ENCODE measurements at regions not wholly inside any gene's neighbourhood (a gene's known extent, or its start where the extent isn't known, plus 50 kb on each side); places are given as distances from the start of the nearest gene placed in this dataset.
"Not testable (repeated sequence)": the region's sequence is repeated elsewhere in the genome, so short reads cannot be mapped to it uniquely, and the experiment has no call there.

DNA sequence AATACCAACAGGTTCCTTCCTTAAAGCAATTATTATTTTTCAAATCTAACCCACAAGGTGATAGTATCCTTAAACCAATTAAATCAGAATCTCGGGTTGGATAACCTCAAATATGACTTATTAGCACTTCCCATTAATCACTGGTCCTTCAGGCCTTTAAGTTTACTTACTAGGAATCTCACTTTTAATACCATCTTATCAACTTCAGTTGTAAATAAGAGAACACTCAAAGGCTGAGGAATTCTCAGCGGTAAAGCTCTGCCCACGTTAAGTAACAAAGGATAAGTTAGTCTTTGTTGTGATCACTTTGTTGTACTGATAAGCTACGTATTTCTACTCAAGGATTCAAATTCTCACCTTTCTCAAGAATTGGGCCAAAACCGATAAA, 82.0 kb downstream of the OR2B2 start:
- DNase-seq (ENCODE audit: low read depth, low spot score), result no peak
- TF ChIP-seq, protein P1, sequence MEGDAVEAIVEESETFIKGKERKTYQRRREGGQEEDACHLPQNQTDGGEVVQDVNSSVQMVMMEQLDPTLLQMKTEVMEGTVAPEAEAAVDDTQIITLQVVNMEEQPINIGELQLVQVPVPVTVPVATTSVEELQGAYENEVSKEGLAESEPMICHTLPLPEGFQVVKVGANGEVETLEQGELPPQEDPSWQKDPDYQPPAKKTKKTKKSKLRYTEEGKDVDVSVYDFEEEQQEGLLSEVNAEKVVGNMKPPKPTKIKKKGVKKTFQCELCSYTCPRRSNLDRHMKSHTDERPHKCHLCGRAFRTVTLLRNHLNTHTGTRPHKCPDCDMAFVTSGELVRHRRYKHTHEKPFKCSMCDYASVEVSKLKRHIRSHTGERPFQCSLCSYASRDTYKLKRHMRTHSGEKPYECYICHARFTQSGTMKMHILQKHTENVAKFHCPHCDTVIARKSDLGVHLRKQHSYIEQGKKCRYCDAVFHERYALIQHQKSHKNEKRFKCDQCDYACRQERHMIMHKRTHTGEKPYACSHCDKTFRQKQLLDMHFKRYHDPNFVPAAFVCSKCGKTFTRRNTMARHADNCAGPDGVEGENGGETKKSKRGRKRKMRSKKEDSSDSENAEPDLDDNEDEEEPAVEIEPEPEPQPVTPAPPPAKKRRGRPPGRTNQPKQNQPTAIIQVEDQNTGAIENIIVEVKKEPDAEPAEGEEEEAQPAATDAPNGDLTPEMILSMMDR (IDR thresholded peaks at IDR 0.05; ENCODE audit: low read depth, low read length), result no peak
- peak overlapping the region; percentile 70 for H3K4me3 ChIP-seq (ENCODE audit: low read depth, low read length)
- in situ Hi-C loops (cut with HindIII; ENCODE audit: low sequenced_read_pairs), result no loop called here

DNA sequence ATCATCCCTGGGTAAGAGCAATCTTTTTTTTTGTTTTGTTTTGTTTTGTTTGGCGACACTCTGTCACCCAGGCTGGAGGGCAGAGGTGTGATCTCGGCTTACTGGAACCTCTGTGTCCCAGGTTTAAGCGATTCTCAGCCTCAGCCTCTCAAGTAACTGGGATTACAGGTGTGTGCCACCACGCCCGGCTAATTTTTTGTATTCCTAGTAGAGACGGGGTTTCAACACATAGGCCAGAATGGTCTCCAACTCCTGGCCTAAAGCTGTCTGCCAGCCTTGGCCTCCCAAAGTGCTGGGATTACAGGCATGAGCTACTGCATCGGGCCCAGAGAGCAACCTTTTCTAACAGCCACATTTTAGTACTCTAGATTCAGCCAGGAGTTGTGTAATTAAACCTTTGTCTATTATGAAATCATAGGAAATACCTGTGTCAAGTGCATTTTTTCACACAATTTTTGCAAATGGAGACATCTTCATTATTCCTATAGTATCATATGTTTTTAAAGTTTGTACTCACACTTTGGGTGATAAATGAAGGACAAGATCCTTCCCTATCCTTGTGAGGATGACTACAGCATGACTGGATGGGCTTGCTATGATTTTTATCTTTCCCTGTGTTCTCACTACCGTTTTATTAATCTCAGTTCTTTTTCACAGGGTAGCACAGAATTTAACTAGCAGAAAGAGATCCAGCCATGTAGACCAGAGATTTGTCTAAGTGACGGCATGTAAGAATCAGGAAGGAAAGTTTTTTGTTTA, 82.6 kb downstream of the OR2B2 start:
- no peak for DNase-seq (ENCODE audit: low read depth, low spot score)
- in situ Hi-C loops (cut with HindIII; ENCODE audit: low sequenced_read_pairs), result no loop called here
- peak overlapping the region; percentile 70 for H3K4me3 ChIP-seq (ENCODE audit: low read depth, low read length)
- TF ChIP-seq, protein P1 (IDR thresholded peaks at IDR 0.05; ENCODE audit: low read depth, low read length), result no peak

DNA sequence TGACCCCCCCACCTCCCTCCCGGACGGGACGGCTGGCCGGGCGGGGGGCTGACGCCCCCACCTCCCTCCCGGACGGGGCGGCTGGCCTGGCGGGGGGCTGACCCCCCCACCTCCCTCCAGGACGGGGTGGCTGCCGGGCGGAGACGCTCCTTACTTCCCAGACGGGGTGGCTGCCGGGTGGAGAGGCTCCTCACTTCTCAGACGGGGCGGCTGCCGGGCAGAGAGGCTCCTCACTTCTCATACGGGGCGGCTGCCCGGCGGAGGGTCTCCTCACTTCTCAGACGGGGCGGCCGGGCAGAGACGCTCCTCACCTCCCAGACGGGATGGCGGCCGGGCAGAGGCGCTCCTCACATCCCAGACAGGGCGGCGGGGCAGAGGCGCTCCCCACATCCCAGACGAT, 84.7 kb downstream of the OR2B2 start:
- in situ Hi-C loops (cut with HindIII; ENCODE audit: low sequenced_read_pairs); DNase-seq (ENCODE audit: low read depth, low spot score); H3K4me3 ChIP-seq (ENCODE audit: low read depth, low read length): not testable (repeated sequence)

DNA sequence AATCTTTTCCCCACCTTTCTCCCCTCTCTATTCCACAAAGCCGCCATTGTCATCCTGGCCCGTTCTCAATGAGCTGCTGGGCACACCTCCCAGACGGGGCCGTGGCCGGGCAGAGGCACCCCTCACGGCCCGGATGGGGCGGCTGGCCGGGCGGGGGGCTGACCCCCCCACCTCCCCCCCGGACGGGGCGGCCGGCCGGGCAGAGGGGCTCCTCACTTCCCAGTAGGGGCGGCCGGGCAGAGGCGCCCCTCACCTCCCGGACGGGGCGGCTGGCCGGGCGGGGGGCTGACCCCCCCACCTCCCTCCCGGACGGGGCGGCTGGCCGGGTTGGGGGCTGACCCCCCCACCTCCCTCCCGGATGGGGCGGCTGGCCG, 85.6 kb downstream of the OR2B2 start:
- DNase-seq (ENCODE audit: low read depth, low spot score); in situ Hi-C loops (cut with HindIII; ENCODE audit: low sequenced_read_pairs); H3K4me3 ChIP-seq (ENCODE audit: low read depth, low read length): not testable (repeated sequence)

DNA sequence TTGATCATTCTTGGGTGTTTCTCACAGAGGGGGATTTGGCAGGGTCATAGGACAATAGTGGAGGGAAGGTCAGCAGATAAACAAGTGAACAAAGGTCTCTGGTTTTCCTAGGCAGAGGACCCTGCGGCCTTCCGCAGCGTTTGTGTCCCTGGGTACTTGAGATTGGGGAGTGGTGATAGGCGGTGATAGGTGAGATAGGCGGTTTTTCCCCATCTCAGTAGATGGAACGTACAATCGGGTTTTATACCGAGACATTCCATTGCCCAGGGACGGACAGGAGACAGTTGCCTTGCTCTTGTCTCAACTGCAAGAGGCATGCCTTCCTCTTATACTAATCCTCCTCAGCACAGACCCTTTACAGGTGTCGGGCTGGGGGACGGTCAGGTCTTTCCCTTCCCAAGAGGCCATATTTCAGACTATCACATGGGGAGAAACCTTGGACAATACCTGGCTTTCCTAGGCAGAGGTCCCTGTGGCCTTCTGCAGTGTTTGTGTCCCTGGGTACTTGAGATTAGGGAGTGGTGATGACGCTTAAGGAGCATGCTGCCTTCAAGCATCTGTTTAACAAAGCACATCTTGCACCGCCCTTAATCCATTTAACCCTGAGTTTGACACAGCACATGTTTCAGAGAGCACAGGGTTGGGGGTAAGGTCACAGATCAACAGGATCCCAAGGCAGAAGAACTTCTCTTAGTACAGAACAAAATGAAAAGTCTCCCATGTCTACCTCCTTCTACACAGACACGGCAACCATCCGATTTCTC, 86.2 kb downstream of the OR2B2 start:
- in situ Hi-C loops (cut with HindIII; ENCODE audit: low sequenced_read_pairs); DNase-seq (ENCODE audit: low read depth, low spot score); H3K4me3 ChIP-seq (ENCODE audit: low read depth, low read length): not testable (repeated sequence)

DNA sequence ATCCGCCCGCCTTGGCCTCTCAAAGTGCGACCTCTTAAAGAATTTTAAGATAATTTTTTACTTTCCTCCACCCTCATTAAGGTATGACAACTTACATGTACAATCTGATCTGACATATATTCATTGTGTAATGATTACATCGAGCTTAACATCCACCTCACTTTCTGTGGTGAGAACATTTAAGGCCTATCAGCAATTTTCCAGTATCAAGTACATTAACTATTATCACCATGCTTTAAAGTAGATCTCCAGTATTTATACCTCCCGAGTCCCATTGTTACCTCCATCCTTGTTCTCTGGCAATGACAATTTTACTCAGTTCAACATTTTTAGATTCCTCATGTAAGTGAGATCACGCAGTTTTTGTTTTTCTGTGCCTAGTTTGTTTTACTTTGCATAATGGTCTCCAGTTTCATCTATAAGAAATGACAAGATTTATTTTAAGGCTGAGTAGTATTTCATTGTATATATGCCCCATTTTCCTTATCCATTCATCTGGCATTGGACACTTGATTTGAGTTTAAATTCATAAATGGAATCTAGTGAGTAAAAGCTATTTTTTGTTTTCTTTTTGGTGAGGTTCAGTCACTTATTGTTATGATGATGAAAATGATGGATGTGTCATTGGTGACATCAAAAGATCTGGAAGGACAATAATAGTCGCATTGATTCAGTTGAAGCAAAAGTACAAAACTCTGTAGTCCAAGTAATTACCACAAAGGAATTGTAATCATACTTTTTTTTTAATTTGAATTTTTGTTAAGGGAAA, 87.0 kb downstream of the OR2B2 start:
- peak overlapping the region; percentile 63 for H3K4me3 ChIP-seq (ENCODE audit: low read depth, low read length)
- TF ChIP-seq, protein P1 (IDR thresholded peaks at IDR 0.05; ENCODE audit: low read depth, low read length), result no peak
- no peak for DNase-seq (ENCODE audit: low read depth, low spot score)
- in situ Hi-C loops (cut with HindIII; ENCODE audit: low sequenced_read_pairs), result no loop called here

DNA sequence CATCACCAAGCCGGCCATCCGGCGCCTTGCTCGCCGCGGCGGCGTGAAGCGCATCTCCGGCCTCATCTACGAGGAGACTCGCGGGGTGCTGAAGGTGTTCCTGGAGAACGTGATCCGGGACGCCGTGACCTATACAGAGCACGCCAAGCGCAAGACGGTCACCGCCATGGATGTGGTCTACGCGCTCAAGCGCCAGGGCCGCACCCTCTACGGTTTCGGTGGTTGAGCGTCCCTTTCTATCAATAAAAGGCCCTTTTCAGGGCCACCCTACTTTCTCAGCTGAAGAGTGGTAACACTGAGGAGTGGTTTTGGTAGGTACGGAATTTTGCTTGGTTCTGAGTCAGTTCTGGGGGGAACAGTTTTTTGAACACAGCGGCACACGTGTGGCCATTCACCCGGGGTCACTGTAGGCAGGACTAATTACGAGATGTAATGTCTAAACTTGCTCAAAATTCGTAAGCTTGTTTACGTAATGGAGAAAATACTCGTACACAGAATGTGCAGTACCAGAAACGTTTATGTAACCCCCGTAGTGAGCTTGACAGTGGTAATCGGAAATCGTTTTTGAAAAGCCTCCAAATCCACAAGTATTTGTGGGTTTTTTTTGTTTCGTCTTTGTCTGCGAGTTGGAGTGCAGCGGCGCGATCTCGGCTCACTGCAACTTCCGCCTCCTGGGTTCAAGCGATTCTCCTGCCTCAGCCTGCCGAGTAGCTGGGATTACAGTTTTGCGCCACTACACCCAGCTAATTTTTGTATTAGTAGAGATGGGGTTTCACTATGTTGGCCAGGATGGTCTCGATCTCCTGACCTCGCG, 87.8 kb downstream of the OR2B2 start:
- in situ Hi-C loops (cut with HindIII; ENCODE audit: low sequenced_read_pairs), result not testable (repeated sequence)
- peak overlapping the region; percentile 63 for H3K4me3 ChIP-seq (ENCODE audit: low read depth, low read length)
- peak; percentile 73 for DNase-seq (ENCODE audit: low read depth, low spot score)

DNA sequence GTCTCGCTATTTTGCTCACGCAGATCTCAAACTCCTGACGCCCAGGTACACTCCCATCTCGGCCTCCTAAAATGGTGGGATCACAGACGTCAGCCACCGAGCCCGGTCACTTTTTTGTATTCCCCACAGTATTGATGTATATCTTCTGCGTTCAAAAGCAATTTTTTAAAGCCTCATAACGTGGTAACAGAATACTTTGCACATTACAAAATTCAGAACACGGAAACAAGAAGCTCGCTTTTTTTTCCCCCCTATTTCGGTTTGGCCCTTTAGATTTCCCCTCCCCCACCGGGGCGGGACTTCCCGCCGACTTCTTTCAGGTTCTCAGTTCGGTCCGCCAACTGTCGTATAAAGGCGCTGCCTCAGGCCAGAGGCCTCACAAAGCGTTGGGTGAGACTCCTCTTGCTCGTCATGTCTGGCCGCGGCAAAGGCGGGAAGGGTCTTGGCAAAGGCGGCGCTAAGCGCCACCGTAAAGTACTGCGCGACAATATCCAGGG, 88.4 kb downstream of the OR2B2 start:
- in situ Hi-C loops (cut with HindIII; ENCODE audit: low sequenced_read_pairs), result not testable (repeated sequence)
- peak; percentile 56 for DNase-seq (ENCODE audit: low read depth, low spot score)
- H3K4me3 ChIP-seq (ENCODE audit: low read depth, low read length), result peak overlapping the region; percentile 40
